Uterus (tissue), 3 donors: ENCODE measurements at regions not wholly inside any gene's neighbourhood (a gene's known extent, or its start where the extent isn't known, plus 50 kb on each side); places are given as distances from the start of the nearest gene placed in this dataset.

Experiments
- DNase-seq, 2 donors: peaks; one replicate each; pipeline ENCODE4 v3.0.0-alpha.2; 2019 to 2020
- H3K27ac ChIP-seq, 2 donors: fragments of 200-600 bp; sonication (generic); 1 replicate in 1 of 2; 2 replicates in 1 of 2; pipeline ENCODE4 v1.5.1; 2016 to 2018
- H3K27me3 ChIP-seq, 2 donors: fragments of 200-600 bp; sonication (generic); one replicate each; pipeline ENCODE4 v1.5.1; 2018 to 2019; ENCODE audit warnings: control low read depth in 1 of 2
- H3K36me3 ChIP-seq, 2 donors: fragments of 200-600 bp; sonication (generic); one replicate each; pipeline ENCODE4 v1.5.1; 2019; ENCODE audit warnings: control low read depth in 1 of 2
- H3K4me1 ChIP-seq, 2 donors: fragments of 200-600 bp; sonication (generic); one replicate each; pipeline ENCODE4 v1.5.1; 2018 to 2019; ENCODE audit warnings: control low read depth in 1 of 2
- H3K4me3 ChIP-seq, 2 donors: fragments of 200-600 bp; sonication (generic); 1 replicate in 1 of 2; 2 replicates in 1 of 2; pipeline ENCODE4 v1.5.1; 2018 to 2019; ENCODE audit warnings: mild to moderate bottlenecking in 1 of 2
- H3K9me3 ChIP-seq, 2 donors: fragments of 200-600 bp; sonication (generic); one replicate each; pipeline ENCODE4 v1.5.1; 2019; ENCODE audit warnings: control low read depth in 1 of 2
- POLR2A ChIP-seq, 2 donors: fragments of 450-650 bp; IDR thresholded peaks; one replicate each; pipeline ENCODE4 v1.6.1; 2016; ENCODE audit warnings: antibody characterized with exemption in 2 of 2, mild to moderate bottlenecking in 1 of 2, moderate library complexity in 1 of 2
- intact Hi-C: fragments of 100-400 bp; cut with DNase I; formaldehyde crosslinking; loops from one replicate; pipeline ENCODE4 v1.15.1; 2023; ENCODE audit warnings: low total_unique reads
- TF ChIP-seq, protein P1 (sequence below), 4 experiments: fragments of 200-600 bp in 2 of 4; fragments of 450-650 bp in 2 of 4; sonication (generic) in 2 of 4; IDR thresholded peaks; one replicate each; pipeline ENCODE4 v1.5.1; 2016 to 2019; ENCODE audit warnings: antibody characterized with exemption in 4 of 4, mild to moderate bottlenecking in 2 of 4, moderate library complexity in 1 of 4
- donor health status: DM: yes; HTN: yes; CAD: no.

DNA sequence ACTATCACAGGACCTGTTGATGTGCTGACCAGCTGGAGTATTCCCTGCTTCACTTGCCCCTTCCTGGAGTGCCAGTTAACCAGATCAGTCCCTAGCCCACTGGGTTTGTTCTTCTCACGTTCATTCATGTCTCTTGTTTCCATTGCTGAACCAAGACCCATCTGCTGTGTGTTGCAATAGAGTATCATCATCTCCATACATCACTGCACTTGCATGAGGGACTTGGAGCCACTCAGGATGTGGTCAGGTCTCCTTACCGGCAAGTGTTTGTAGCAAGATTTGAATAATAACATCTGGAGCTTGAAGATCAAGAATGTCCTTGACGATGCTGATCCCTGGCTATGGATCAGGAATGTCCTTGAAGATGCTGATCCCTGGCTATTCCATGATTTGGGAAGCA, 358.6 kb downstream of the IRX1 start:
- Histone ChIP-seq H3K27me3 (no peaks in the 10 kb centered on the region), H3K4me3 (no peak overlapping the region), H3K9me3 (no peaks in the 10 kb centered on the region), H3K27ac (no peak overlapping the region), H3K4me1 (no peaks in the 10 kb centered on the region), H3K36me3 (no peaks in the 10 kb centered on the region)
- intact Hi-C loops, result no loop called here
- no peak for DNase-seq
- TF ChIP-seq, protein P1, sequence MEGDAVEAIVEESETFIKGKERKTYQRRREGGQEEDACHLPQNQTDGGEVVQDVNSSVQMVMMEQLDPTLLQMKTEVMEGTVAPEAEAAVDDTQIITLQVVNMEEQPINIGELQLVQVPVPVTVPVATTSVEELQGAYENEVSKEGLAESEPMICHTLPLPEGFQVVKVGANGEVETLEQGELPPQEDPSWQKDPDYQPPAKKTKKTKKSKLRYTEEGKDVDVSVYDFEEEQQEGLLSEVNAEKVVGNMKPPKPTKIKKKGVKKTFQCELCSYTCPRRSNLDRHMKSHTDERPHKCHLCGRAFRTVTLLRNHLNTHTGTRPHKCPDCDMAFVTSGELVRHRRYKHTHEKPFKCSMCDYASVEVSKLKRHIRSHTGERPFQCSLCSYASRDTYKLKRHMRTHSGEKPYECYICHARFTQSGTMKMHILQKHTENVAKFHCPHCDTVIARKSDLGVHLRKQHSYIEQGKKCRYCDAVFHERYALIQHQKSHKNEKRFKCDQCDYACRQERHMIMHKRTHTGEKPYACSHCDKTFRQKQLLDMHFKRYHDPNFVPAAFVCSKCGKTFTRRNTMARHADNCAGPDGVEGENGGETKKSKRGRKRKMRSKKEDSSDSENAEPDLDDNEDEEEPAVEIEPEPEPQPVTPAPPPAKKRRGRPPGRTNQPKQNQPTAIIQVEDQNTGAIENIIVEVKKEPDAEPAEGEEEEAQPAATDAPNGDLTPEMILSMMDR (IDR thresholded peaks at IDR 0.05), result no peak
- TF ChIP-seq POLR2A (IDR thresholded peaks at IDR 0.05), result no peak

DNA sequence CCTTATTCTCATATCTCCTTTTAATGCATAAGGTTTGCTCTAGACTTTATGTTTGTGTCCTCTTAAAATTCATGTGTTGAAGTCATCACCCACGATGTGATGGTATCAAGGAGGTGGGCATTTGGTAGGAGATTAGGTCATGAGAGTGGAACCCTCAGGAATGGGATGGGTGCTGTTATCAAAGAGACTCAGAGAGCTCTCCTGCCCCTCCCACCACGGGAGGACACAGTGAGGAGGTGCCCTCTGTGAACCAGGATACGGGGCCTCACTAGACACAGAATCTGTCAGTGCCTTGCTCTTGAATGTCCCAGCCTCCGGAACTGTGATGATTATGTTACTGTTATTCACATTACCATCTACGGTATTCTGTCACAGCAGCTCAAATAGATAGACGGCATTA, 359.0 kb downstream of the IRX1 start:
- no peak overlapping the region for H3K4me3 ChIP-seq
- DNase-seq, result no peak
- H3K27ac ChIP-seq, result no peak overlapping the region
- intact Hi-C loops, result no loop called here
- no peaks in the 10 kb centered on the region for H3K27me3 ChIP-seq
- no peak for TF ChIP-seq POLR2A (IDR thresholded peaks at IDR 0.05)
- TF ChIP-seq, protein P1 (IDR thresholded peaks at IDR 0.05), result no peak
- H3K9me3 ChIP-seq, result no peaks in the 10 kb centered on the region
- no peaks in the 10 kb centered on the region for H3K36me3 ChIP-seq
- H3K4me1 ChIP-seq, result no peaks in the 10 kb centered on the region

GRCh38 chr5:3957658-3958057, 362.0 kb downstream of the IRX1 start:
- intact Hi-C loops, result no loop called here
- Histone ChIP-seq H3K36me3 (no peaks in the 10 kb centered on the region), H3K4me1 (no peaks in the 10 kb centered on the region), H3K4me3 (no peak overlapping the region), H3K9me3 (no peaks in the 10 kb centered on the region), H3K27ac (no peak overlapping the region), H3K27me3 (no peaks in the 10 kb centered on the region)
- TF ChIP-seq POLR2A (IDR thresholded peaks at IDR 0.05), result no peak
- TF ChIP-seq, protein P1 (IDR thresholded peaks at IDR 0.05), result no peak
- DNase-seq, result no peak

- Histone ChIP-seq H3K4me3 (no peak overlapping the region), H3K27ac (no peak overlapping the region), H3K9me3 (no peaks in the 10 kb centered on the region), H3K27me3 (no peaks in the 10 kb centered on the region), H3K36me3 (no peaks in the 10 kb centered on the region), H3K4me1 (no peaks in the 10 kb centered on the region)
- DNase-seq, result no peak
- TF ChIP-seq, protein P1 (IDR thresholded peaks at IDR 0.05), result no peak
- no peak for TF ChIP-seq POLR2A (IDR thresholded peaks at IDR 0.05)
- intact Hi-C loops, result no loop called here
Measured at GRCh38 chr5:3958389-3958788, 362.8 kb downstream of the IRX1 start.

- intact Hi-C loops, result no loop called here
- TF ChIP-seq POLR2A (IDR thresholded peaks at IDR 0.05), result no peak
- TF ChIP-seq, protein P1 (IDR thresholded peaks at IDR 0.05), result no peak
- H3K36me3 ChIP-seq, result peaks cover 0 to 4% of the 10 kb centered on the region in 2 donors
- H3K4me3 ChIP-seq, result no peak overlapping the region
- no peak for DNase-seq
- H3K4me1 ChIP-seq, result no peaks in the 10 kb centered on the region
- no peaks in the 10 kb centered on the region for H3K9me3 ChIP-seq
- H3K27ac ChIP-seq, result no peak overlapping the region
- no peaks in the 10 kb centered on the region for H3K27me3 ChIP-seq
Measured at GRCh38 chr5:3962113-3962512, 366.5 kb downstream of the IRX1 start.
